Upper lobe of right lung (tissue), 1 donor: ENCODE measurements at regions not wholly inside any gene's neighbourhood (a gene's known extent, or its start where the extent isn't known, plus 50 kb on each side); places are given as distances from the start of the nearest gene placed in this dataset.
A peak's percentile ranks its signal among the peaks of the same experiment; 100 is the strongest.
"Not testable (repeated sequence)": the region's sequence is repeated elsewhere in the genome, so short reads cannot be mapped to it uniquely, and the experiment has no call there.

ENCODE experiments used
- ATAC-seq: fragments of 200-7000 bp; cut with Tn5 transposase; one replicate; pipeline ENCODE4 v1.9.1; 2020; ENCODE audit warnings: mild to moderate bottlenecking, moderate library complexity
- DNase-seq: peaks from one replicate; pipeline ENCODE4 v3.0.0-alpha.2; 2020
- H3K27ac ChIP-seq: fragments of 200-600 bp; one replicate; pipeline ENCODE4 v1.8.0; 2022
- H3K27me3 ChIP-seq: fragments of 200-600 bp; one replicate; pipeline ENCODE4 v1.8.0; 2022; ENCODE audit warnings: mild to moderate bottlenecking
- H3K36me3 ChIP-seq: fragments of 200-600 bp; one replicate; pipeline ENCODE4 v1.8.0; 2022
- H3K4me1 ChIP-seq: fragments of 200-600 bp; one replicate; pipeline ENCODE4 v1.8.0; 2022
- H3K4me3 ChIP-seq: fragments of 200-600 bp; one replicate; pipeline ENCODE4 v1.8.0; 2022; ENCODE audit warnings: mild to moderate bottlenecking
- H3K9me3 ChIP-seq: fragments of 200-600 bp; one replicate; pipeline ENCODE4 v1.8.0; 2022
- intact Hi-C: fragments of 100-400 bp; cut with DNase I; formaldehyde crosslinking; loops from one replicate; pipeline ENCODE4 v1.11.0; 2022
- TF ChIP-seq, protein P1 (sequence below): fragments of 200-600 bp; IDR thresholded peaks from one replicate; pipeline ENCODE4 v1.8.0; 2022; ENCODE audit warnings: antibody characterized with exemption
- donor health status: DM: no; HTN: yes; CAD: no; lungs with severe emphysema.

DNA sequence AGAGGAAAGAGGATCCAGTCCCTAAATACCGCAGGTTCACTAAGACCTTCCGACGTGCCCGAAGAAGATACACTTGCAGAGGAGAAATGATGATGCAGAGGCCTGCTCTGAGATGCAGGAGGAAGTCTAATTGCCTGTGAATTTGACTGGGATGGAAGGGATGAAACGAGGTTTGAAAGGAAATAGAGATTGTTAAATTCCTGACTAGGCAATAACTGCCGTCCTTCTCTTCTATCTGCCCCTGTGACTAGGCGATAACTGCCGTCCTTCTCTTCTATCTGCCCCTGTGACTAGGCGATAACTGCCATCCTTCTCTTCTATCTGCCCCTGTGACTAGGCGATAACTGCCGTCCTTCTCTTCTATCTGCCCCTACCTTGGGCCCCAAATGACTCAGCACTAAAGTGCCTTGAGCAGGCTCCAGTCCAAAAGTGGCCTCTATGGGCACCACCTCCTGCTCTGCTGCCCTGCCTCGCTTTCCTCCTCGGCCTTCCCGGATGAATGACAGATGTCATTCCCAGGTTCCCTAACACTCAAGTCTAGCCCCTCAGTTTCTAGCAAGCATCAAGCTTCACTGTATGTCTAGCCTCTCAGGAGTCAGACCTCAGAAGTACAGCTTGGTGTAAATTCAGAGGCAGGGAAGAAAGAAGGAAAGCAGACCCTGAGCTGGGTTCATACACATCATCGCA lies 189.1 kb downstream of the FOXD4L6 start:
- H3K4me3 ChIP-seq, H3K27ac ChIP-seq, intact Hi-C loops, DNase-seq, H3K27me3 ChIP-seq, H3K9me3 ChIP-seq, H3K4me1 ChIP-seq, H3K36me3 ChIP-seq: not testable (repeated sequence)
- ATAC-seq: peak; percentile 9

DNA sequence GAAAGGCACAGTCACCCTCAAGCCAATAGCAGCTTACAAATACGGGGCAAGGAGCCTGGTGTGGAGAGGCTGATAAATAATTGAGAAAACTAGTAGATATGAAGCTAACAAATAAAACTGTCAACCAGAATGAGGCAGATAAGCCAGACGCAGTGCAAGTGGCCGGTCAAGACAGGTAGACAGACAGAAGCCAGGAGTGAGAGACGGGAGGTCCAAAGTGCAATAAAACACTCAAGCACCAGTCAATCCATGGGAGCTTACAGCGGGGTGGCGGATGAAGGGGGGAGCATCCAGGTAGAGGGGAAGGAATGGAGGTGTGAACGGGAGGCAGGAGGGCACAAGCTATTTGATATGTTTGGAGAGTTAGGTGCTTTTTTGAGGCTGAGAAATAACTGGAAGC lies 193.1 kb downstream of the FOXD4L6 start:
- Histone ChIP-seq H3K27ac (no peak overlapping the region), H3K4me1 (no peaks in the 10 kb centered on the region), H3K4me3 (no peak overlapping the region), H3K36me3 (no peaks in the 10 kb centered on the region), H3K27me3 (no peaks in the 10 kb centered on the region), H3K9me3 (peaks cover 15% of the 10 kb centered on the region)
- DNase-seq (no peak), ATAC-seq (no peak)
- intact Hi-C loops: no loop called here
- TF ChIP-seq, protein P1, sequence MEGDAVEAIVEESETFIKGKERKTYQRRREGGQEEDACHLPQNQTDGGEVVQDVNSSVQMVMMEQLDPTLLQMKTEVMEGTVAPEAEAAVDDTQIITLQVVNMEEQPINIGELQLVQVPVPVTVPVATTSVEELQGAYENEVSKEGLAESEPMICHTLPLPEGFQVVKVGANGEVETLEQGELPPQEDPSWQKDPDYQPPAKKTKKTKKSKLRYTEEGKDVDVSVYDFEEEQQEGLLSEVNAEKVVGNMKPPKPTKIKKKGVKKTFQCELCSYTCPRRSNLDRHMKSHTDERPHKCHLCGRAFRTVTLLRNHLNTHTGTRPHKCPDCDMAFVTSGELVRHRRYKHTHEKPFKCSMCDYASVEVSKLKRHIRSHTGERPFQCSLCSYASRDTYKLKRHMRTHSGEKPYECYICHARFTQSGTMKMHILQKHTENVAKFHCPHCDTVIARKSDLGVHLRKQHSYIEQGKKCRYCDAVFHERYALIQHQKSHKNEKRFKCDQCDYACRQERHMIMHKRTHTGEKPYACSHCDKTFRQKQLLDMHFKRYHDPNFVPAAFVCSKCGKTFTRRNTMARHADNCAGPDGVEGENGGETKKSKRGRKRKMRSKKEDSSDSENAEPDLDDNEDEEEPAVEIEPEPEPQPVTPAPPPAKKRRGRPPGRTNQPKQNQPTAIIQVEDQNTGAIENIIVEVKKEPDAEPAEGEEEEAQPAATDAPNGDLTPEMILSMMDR: no peak

DNA sequence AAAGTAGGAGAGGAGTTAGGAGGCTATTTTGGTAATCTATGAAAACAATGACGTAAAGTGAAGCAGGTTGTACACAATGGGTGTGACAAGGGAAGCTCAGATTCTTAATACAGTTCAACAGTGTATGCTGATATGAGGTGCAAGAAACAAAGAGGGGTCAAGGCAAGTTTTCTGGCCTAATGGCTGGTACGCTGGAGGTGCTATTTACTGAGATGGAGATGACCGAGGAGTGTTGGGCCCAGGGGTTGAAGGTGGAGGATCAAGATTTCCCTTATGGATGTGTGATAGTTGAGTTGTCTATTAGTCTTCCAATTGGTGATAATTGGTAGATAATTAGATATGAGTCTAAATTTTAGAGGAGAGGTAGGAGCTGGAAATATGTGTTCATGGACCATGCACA lies 194.0 kb downstream of the FOXD4L6 start:
- H3K27ac ChIP-seq, ATAC-seq, H3K4me3 ChIP-seq, H3K36me3 ChIP-seq, H3K27me3 ChIP-seq, H3K4me1 ChIP-seq, intact Hi-C loops, DNase-seq: not testable (repeated sequence)
- H3K9me3 ChIP-seq: peaks cover 21% of the 10 kb centered on the region

DNA sequence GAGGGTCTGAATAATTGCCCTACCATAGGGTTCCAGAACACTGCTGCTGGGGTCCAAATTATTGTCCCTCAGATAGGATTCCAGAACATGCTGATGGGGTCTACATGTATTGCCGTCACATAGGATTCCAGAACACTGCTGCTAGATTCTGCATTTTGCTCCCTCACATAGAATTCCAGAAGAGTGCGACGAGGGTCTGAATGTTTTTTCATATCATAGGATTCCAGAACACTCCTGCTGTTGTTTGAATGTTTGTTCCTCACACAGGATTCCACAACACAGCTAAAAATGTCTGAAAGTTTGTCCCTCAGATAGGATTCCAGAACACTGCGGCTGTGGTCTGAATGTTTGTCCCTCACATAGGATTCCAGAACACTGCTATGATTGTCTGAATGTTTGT lies 198.1 kb downstream of the FOXD4L6 start:
- ATAC-seq, DNase-seq, H3K27ac ChIP-seq, H3K27me3 ChIP-seq, H3K4me1 ChIP-seq, H3K4me3 ChIP-seq, H3K36me3 ChIP-seq, intact Hi-C loops: not testable (repeated sequence)
- H3K9me3 ChIP-seq: peaks cover 57% of the 10 kb centered on the region

DNA sequence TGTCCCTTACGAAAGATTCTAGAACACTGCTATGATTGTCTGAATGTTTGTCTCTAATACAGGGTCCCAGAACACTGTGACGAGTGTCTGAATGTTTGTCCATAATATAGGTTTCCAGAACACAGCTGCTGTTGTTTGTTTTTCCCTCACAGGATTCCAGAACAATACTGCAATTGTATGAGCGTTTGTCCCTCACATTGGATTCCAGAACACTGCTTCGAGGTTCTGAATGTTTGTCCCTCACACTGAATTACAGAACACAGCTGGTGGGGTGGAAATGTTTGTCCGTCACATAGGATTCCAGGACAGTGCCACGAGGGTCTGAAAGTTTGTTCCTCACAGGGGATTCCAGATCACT lies 199.0 kb downstream of the FOXD4L6 start:
- DNase-seq, ATAC-seq, H3K27me3 ChIP-seq, H3K36me3 ChIP-seq, intact Hi-C loops, H3K27ac ChIP-seq, H3K4me3 ChIP-seq, H3K4me1 ChIP-seq: not testable (repeated sequence)
- H3K9me3 ChIP-seq: peaks cover 67% of the 10 kb centered on the region

DNA sequence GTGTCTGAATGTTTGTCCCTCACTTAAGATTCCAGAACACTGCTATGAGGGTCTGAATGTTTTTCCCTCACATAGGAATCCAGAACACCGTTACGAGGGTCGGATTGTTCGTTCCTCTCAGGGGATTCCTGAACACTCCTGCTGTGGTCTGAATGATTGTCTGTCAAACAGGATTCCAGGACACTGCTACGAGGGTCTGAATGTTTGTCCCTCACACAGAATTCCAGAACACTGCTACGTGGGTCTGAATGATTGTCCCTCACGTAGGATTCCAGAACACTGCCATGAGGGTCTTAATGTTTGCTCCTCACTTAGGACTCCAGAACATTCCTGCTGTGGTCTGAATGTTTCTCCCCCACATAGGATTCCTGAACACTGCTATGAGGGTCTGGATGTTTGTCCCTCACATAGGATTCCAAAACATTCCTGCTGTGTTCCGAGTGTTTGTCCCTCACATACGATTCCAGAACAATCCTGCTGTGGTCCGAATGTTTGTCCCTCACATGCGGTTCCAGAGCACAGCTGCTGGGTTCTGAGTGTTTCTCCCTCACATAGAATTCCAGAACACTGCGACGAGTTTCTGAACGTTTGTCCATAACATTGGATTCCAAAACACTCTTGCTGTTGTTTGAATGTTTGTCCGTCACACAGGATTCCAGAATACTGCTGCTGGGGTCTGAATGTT lies 199.5 kb downstream of the FOXD4L6 start:
- intact Hi-C loops: no loop called here
- Histone ChIP-seq H3K36me3 (no peaks in the 10 kb centered on the region), H3K9me3 (peaks cover 64% of the 10 kb centered on the region), H3K4me1 (no peaks in the 10 kb centered on the region), H3K4me3 (no peak overlapping the region), H3K27me3 (no peaks in the 10 kb centered on the region), H3K27ac (no peak overlapping the region)
- TF ChIP-seq, protein P1: no peak
- ATAC-seq: no peak
- no peak for DNase-seq

DNA sequence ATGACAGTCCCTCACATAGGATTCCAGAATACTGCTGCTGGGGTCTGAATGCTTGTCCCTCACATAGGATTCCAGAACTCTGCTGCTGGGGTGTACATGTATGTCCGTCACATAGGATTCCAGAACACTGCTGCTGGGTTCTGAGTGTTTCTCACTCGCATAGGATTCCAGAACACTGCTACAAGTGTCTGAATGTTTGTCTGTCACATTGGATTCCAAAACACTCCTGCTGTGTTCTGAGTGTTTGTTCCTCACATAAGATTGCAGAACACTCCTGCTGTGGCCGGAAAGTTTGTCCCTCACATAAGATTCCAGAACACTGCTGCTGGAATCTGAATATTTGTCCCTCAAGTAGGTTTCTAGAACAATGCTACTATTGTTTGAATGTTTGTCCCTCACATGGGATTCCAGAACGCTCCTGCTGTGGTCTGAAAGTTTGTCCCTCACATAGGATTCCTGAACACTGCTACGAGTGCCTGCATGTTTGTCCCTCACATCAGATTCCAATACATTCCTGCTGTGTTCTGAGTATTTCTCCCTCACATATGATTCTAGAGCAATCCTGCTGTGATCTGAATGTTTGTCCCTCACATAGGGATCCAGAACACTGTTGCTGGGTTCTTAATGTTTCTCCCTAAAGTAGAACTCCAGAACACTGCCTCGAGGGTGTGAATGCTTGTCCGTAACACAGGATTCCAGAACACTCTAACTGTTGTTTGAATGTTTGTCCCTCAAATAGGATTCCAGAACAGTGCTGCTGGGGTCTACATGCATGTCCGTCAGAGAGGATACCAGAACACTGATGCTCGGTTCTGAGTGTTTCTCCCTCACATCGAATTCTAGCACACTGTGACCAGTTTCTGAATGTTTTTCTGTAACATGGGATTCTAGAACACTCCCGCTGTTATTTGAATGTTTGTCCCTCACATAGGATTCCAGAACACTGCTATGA lies 200.4 kb downstream of the FOXD4L6 start:
- Histone ChIP-seq H3K9me3 (peaks cover 58% of the 10 kb centered on the region), H3K36me3 (no peaks in the 10 kb centered on the region), H3K4me1 (no peaks in the 10 kb centered on the region), H3K4me3 (no peak overlapping the region), H3K27me3 (no peaks in the 10 kb centered on the region), H3K27ac (no peak overlapping the region)
- TF ChIP-seq, protein P1: no peak
- ATAC-seq (peak; percentile 5), DNase-seq (no peak)
- intact Hi-C loops: no loop called here
